H1 (cell line): ENCODE measurements at regions not wholly inside any gene's neighbourhood (a gene's known extent, or its start where the extent isn't known, plus 50 kb on each side); places are given as distances from the start of the nearest gene placed in this dataset.

Experiments
- MAFK ChIP-seq: IDR thresholded peaks from 2 replicates; pipeline ENCODE4 v1.6.1; 2012; ENCODE audit warnings: low read depth, mild to moderate bottlenecking, improper control_type of control experiment, low read length
- RXRA ChIP-seq: IDR thresholded peaks from 2 replicates; pipeline ENCODE4 v1.6.1; 2011; ENCODE audit warnings: low read depth, mild to moderate bottlenecking, low read length, moderate library complexity; ENCODE audit not compliant: insufficient read depth
- TAF1 ChIP-seq: IDR thresholded peaks from 2 replicates; pipeline ENCODE4 v1.6.1; 2011; ENCODE audit warnings: mild to moderate bottlenecking, low read depth, low read length
- TF ChIP-seq, protein P1 (sequence below): fragments of 300-600 bp; sonication (generic); IDR thresholded peaks from 2 replicates; pipeline ENCODE4 v1.7.1; 2012; ENCODE audit warnings: low read length, moderate library complexity, mild to moderate bottlenecking, inconsistent platforms; ENCODE audit not compliant: insufficient replicate concordance

DNA sequence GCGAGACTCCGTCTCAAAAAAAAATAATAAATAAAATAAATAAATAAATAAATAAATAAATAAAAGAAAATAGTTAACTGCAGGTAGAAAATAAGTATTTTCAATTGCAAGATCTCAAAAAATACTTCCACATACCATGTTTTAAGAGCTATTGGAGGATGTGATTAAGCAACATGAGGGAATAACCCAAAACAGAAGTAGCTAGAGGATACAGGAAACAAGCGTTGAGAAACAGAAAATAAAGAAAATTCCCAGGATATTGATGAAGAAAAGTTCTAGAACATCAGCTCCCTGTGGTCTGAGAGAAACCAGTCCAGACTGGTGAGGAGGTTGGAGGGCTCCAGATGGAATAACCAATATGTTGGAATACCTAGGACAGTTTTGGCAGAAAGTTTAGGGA lies 57.3 kb upstream of the RND3 start (continued):
- TF ChIP-seq MAFK (no peak), TAF1 (no peak), RXRA (no peak)
- TF ChIP-seq, protein P1, sequence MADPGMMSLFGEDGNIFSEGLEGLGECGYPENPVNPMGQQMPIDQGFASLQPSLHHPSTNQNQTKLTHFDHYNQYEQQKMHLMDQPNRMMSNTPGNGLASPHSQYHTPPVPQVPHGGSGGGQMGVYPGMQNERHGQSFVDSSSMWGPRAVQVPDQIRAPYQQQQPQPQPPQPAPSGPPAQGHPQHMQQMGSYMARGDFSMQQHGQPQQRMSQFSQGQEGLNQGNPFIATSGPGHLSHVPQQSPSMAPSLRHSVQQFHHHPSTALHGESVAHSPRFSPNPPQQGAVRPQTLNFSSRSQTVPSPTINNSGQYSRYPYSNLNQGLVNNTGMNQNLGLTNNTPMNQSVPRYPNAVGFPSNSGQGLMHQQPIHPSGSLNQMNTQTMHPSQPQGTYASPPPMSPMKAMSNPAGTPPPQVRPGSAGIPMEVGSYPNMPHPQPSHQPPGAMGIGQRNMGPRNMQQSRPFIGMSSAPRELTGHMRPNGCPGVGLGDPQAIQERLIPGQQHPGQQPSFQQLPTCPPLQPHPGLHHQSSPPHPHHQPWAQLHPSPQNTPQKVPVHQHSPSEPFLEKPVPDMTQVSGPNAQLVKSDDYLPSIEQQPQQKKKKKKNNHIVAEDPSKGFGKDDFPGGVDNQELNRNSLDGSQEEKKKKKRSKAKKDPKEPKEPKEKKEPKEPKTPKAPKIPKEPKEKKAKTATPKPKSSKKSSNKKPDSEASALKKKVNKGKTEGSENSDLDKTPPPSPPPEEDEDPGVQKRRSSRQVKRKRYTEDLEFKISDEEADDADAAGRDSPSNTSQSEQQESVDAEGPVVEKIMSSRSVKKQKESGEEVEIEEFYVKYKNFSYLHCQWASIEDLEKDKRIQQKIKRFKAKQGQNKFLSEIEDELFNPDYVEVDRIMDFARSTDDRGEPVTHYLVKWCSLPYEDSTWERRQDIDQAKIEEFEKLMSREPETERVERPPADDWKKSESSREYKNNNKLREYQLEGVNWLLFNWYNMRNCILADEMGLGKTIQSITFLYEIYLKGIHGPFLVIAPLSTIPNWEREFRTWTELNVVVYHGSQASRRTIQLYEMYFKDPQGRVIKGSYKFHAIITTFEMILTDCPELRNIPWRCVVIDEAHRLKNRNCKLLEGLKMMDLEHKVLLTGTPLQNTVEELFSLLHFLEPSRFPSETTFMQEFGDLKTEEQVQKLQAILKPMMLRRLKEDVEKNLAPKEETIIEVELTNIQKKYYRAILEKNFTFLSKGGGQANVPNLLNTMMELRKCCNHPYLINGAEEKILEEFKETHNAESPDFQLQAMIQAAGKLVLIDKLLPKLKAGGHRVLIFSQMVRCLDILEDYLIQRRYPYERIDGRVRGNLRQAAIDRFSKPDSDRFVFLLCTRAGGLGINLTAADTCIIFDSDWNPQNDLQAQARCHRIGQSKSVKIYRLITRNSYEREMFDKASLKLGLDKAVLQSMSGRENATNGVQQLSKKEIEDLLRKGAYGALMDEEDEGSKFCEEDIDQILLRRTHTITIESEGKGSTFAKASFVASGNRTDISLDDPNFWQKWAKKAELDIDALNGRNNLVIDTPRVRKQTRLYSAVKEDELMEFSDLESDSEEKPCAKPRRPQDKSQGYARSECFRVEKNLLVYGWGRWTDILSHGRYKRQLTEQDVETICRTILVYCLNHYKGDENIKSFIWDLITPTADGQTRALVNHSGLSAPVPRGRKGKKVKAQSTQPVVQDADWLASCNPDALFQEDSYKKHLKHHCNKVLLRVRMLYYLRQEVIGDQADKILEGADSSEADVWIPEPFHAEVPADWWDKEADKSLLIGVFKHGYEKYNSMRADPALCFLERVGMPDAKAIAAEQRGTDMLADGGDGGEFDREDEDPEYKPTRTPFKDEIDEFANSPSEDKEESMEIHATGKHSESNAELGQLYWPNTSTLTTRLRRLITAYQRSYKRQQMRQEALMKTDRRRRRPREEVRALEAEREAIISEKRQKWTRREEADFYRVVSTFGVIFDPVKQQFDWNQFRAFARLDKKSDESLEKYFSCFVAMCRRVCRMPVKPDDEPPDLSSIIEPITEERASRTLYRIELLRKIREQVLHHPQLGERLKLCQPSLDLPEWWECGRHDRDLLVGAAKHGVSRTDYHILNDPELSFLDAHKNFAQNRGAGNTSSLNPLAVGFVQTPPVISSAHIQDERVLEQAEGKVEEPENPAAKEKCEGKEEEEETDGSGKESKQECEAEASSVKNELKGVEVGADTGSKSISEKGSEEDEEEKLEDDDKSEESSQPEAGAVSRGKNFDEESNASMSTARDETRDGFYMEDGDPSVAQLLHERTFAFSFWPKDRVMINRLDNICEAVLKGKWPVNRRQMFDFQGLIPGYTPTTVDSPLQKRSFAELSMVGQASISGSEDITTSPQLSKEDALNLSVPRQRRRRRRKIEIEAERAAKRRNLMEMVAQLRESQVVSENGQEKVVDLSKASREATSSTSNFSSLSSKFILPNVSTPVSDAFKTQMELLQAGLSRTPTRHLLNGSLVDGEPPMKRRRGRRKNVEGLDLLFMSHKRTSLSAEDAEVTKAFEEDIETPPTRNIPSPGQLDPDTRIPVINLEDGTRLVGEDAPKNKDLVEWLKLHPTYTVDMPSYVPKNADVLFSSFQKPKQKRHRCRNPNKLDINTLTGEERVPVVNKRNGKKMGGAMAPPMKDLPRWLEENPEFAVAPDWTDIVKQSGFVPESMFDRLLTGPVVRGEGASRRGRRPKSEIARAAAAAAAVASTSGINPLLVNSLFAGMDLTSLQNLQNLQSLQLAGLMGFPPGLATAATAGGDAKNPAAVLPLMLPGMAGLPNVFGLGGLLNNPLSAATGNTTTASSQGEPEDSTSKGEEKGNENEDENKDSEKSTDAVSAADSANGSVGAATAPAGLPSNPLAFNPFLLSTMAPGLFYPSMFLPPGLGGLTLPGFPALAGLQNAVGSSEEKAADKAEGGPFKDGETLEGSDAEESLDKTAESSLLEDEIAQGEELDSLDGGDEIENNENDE = no peak
